Skeletal muscle satellite cell (primary cell): ENCODE measurements at regions not wholly inside any gene's neighbourhood (a gene's known extent, or its start where the extent isn't known, plus 50 kb on each side); places are given as distances from the start of the nearest gene placed in this dataset.
"Not testable (repeated sequence)": the region's sequence is repeated elsewhere in the genome, so short reads cannot be mapped to it uniquely, and the experiment has no call there.

Experiments used
- H3K27me3 ChIP-seq: 2 replicates; pipeline ENCODE4 v1.7.0; 2013; ENCODE audit warnings: low read length; ENCODE audit not compliant: control insufficient read depth, insufficient read depth
- H3K36me3 ChIP-seq: 2 replicates; pipeline ENCODE4 v1.7.0; 2013; ENCODE audit warnings: mild to moderate bottlenecking, control low read depth, low read length; ENCODE audit not compliant: insufficient read depth
- H3K4me1 ChIP-seq: 2 replicates; pipeline ENCODE4 v1.7.0; 2013; ENCODE audit warnings: low read length; ENCODE audit not compliant: control insufficient read depth, insufficient read depth
- H3K4me2 ChIP-seq: 2 replicates; pipeline ENCODE4 v1.7.0; 2013; ENCODE audit warnings: mild to moderate bottlenecking, low read length
- H3K4me3 ChIP-seq: 2 replicates; pipeline ENCODE4 v1.7.0; 2013; ENCODE audit warnings: low read length
- H3K9ac ChIP-seq: 2 replicates; pipeline ENCODE4 v1.7.0; 2013; ENCODE audit warnings: mild to moderate bottlenecking, low read depth, low read length, moderate library complexity
- H3K9me3 ChIP-seq: replicated peaks from 2 replicates; pipeline ENCODE4 v1.7.0; 2013; ENCODE audit warnings: mild to moderate bottlenecking, control low read depth, low read length

GRCh38 chr3:157871838-157872460 is 234.3 kb downstream of the SHOX2 start:
- no peaks in the 10 kb centered on the region for H3K4me1 ChIP-seq
- no peak overlapping the region for H3K4me2 ChIP-seq
- H3K27me3 ChIP-seq = peaks cover 16% of the 10 kb centered on the region
- no peaks in the 10 kb centered on the region for H3K36me3 ChIP-seq
- H3K9me3 ChIP-seq = no peaks in the 10 kb centered on the region
- no peak overlapping the region for H3K9ac ChIP-seq
- no peak overlapping the region for H3K4me3 ChIP-seq

- Histone ChIP-seq H3K36me3 (no peaks in the 10 kb centered on the region), H3K27me3 (peaks cover 9% of the 10 kb centered on the region), H3K4me3 (no peak overlapping the region), H3K4me1 (no peaks in the 10 kb centered on the region), H3K9ac (no peak overlapping the region), H3K9me3 (no peaks in the 10 kb centered on the region), H3K4me2 (no peak overlapping the region)
These were observed 235.0 kb downstream of the SHOX2 start for GRCh38 chr3:157871248-157871647.

GRCh38 chr3:157868946-157869345 is 237.3 kb downstream of the SHOX2 start:
- Histone ChIP-seq H3K27me3 (no peaks in the 10 kb centered on the region), H3K36me3 (no peaks in the 10 kb centered on the region), H3K4me1 (no peaks in the 10 kb centered on the region)

GRCh38 chr3:157868196-157868595 is 238.0 kb downstream of the SHOX2 start:
- Histone ChIP-seq H3K4me3 (no peak overlapping the region), H3K9ac (no peak overlapping the region), H3K27me3 (no peaks in the 10 kb centered on the region), H3K36me3 (no peaks in the 10 kb centered on the region), H3K4me2 (no peak overlapping the region), H3K9me3 (no peaks in the 10 kb centered on the region), H3K4me1 (no peaks in the 10 kb centered on the region)

More at GRCh38 chr3:157868946-157869345, 237.3 kb downstream of the SHOX2 start:
- Histone ChIP-seq H3K9ac (no peak overlapping the region), H3K4me3 (no peak overlapping the region), H3K4me2 (no peak overlapping the region), H3K9me3 (no peaks in the 10 kb centered on the region)

- H3K4me1 ChIP-seq = no peaks in the 10 kb centered on the region
- H3K4me3 ChIP-seq = no peak overlapping the region
- H3K4me2 ChIP-seq = no peak overlapping the region
- no peaks in the 10 kb centered on the region for H3K36me3 ChIP-seq
- no peaks in the 10 kb centered on the region for H3K9me3 ChIP-seq
- H3K27me3 ChIP-seq = no peaks in the 10 kb centered on the region
- no peak overlapping the region for H3K9ac ChIP-seq
These were observed 240.7 kb downstream of the SHOX2 start for GRCh38 chr3:157865352-157866000.

GRCh38 chr3:157861076-157861765 is 245.0 kb downstream of the SHOX2 start:
- no peaks in the 10 kb centered on the region for H3K9me3 ChIP-seq
- no peaks in the 10 kb centered on the region for H3K27me3 ChIP-seq
- H3K4me1 ChIP-seq = no peaks in the 10 kb centered on the region
- no peak overlapping the region for H3K4me3 ChIP-seq
- no peak overlapping the region for H3K4me2 ChIP-seq
- no peaks in the 10 kb centered on the region for H3K36me3 ChIP-seq
- no peak overlapping the region for H3K9ac ChIP-seq

- Histone ChIP-seq H3K4me2 (no peak overlapping the region), H3K9me3 (no peaks in the 10 kb centered on the region), H3K4me1 (no peaks in the 10 kb centered on the region), H3K27me3 (no peaks in the 10 kb centered on the region), H3K36me3 (no peaks in the 10 kb centered on the region), H3K9ac (no peak overlapping the region), H3K4me3 (no peak overlapping the region)
These were observed 246.7 kb downstream of the SHOX2 start for GRCh38 chr3:157859541-157859940.

- H3K9ac ChIP-seq = no peak overlapping the region
- H3K4me3 ChIP-seq = no peak overlapping the region
- H3K4me2 ChIP-seq = no peak overlapping the region
- no peaks in the 10 kb centered on the region for H3K9me3 ChIP-seq
- H3K4me1 ChIP-seq = no peaks in the 10 kb centered on the region
- H3K36me3 ChIP-seq = no peaks in the 10 kb centered on the region
- H3K27me3 ChIP-seq = no peaks in the 10 kb centered on the region
These were observed 247.4 kb downstream of the SHOX2 start for GRCh38 chr3:157858821-157859220.

- Histone ChIP-seq H3K36me3 (no peaks in the 10 kb centered on the region), H3K4me2 (no peak overlapping the region), H3K9ac (no peak overlapping the region), H3K4me3 (no peak overlapping the region), H3K9me3 (no peaks in the 10 kb centered on the region), H3K4me1 (no peaks in the 10 kb centered on the region), H3K27me3 (no peaks in the 10 kb centered on the region)
These were observed 248.8 kb downstream of the SHOX2 start for GRCh38 chr3:157857440-157857839.

- no peaks in the 10 kb centered on the region for H3K9me3 ChIP-seq
- H3K27me3 ChIP-seq = no peaks in the 10 kb centered on the region
- H3K4me3 ChIP-seq = no peak overlapping the region
- H3K9ac ChIP-seq = no peak overlapping the region
- no peak overlapping the region for H3K4me2 ChIP-seq
- H3K4me1 ChIP-seq = no peaks in the 10 kb centered on the region
- H3K36me3 ChIP-seq = no peaks in the 10 kb centered on the region
These were observed 249.9 kb downstream of the SHOX2 start for GRCh38 chr3:157856078-157856939.

- H3K36me3 ChIP-seq, H3K4me2 ChIP-seq, H3K4me3 ChIP-seq, H3K9ac ChIP-seq, H3K27me3 ChIP-seq, H3K4me1 ChIP-seq, H3K9me3 ChIP-seq: not testable (repeated sequence)
These were observed 260.4 kb downstream of the SHOX2 start for GRCh38 chr3:157845839-157846238.
